DND-41 (cell line): ENCODE measurements at regions not wholly inside any gene's neighbourhood (a gene's known extent, or its start where the extent isn't known, plus 50 kb on each side); places are given as distances from the start of the nearest gene placed in this dataset.

Source experiments
- ATAC-seq: fragments of 200-7000 bp; cut with Tn5 transposase; 3 replicates; pipeline ENCODE4 v1.9.1; 2021; ENCODE audit warnings: low read depth; ENCODE audit not compliant: insufficient read depth
- DNase-seq: peaks from one replicate; pipeline ENCODE4 v3.0.0-alpha.2; 2020
- H2AFZ ChIP-seq: 2 replicates; pipeline ENCODE4 v1.6.0; 2012; ENCODE audit warnings: low read depth, low read length
- H3K27ac ChIP-seq: 2 replicates; pipeline ENCODE4 v1.5.1; 2012; ENCODE audit warnings: low read length, inconsistent platforms
- H3K27me3 ChIP-seq: fragments of 200-600 bp; sonication (generic); 2 replicates; pipeline ENCODE4 v1.6.0; 2012; ENCODE audit warnings: low read length, mild to moderate bottlenecking, inconsistent platforms; ENCODE audit not compliant: insufficient read depth, poor library complexity
- H3K36me3 ChIP-seq: 2 replicates; pipeline ENCODE4 v1.5.1; 2012; ENCODE audit warnings: low read length, inconsistent platforms; ENCODE audit not compliant: insufficient read depth
- H3K4me1 ChIP-seq: 2 replicates; pipeline ENCODE4 v1.5.1; 2012; ENCODE audit warnings: mild to moderate bottlenecking, low read length; ENCODE audit not compliant: insufficient read depth
- H3K4me2 ChIP-seq: 2 replicates; pipeline ENCODE4 v1.6.0; 2012; ENCODE audit warnings: mild to moderate bottlenecking, moderate library complexity, low read length, inconsistent platforms; ENCODE audit not compliant: insufficient read depth
- H3K4me3 ChIP-seq, 2 experiments: fragments of 200-600 bp in 1 of 2; shearing (Covaris generic) in 1 of 2; 2 replicates each; pipeline ENCODE4 v1.5.1; 2012 to 2016; ENCODE audit warnings: inconsistent platforms in 2 of 2, low read length in 2 of 2, mild to moderate bottlenecking in 2 of 2, low read depth in 1 of 2, moderate library complexity in 1 of 2
- H3K79me2 ChIP-seq: 2 replicates; pipeline ENCODE4 v1.6.0; 2012; ENCODE audit warnings: low read length, inconsistent platforms; ENCODE audit not compliant: insufficient read depth
- H3K9ac ChIP-seq: 2 replicates; pipeline ENCODE4 v1.6.0; 2012; ENCODE audit warnings: low read depth, mild to moderate bottlenecking, inconsistent platforms, low read length, moderate library complexity
- H3K9me3 ChIP-seq: 2 replicates; pipeline ENCODE4 v1.5.1; 2012; ENCODE audit warnings: low read length, moderate library complexity, mild to moderate bottlenecking, inconsistent platforms; ENCODE audit not compliant: insufficient read depth, severe bottlenecking
- H4K20me1 ChIP-seq: 2 replicates; pipeline ENCODE4 v1.6.0; 2012; ENCODE audit warnings: low read length; ENCODE audit not compliant: insufficient read depth
- EZH2 ChIP-seq: IDR thresholded peaks from 3 replicates; pipeline ENCODE4 v1.6.1; 2012; ENCODE audit warnings: borderline replicate concordance, low read depth, mild to moderate bottlenecking, moderate library complexity, low read length, inconsistent platforms; ENCODE audit not compliant: severe bottlenecking
- TF ChIP-seq, protein P1 (sequence below): IDR thresholded peaks from 2 replicates; pipeline ENCODE4 v1.5.1; 2012; ENCODE audit warnings: borderline replicate concordance, low read length, moderate library complexity, mild to moderate bottlenecking; ENCODE audit not compliant: poor library complexity, severe bottlenecking; ENCODE audit errors: extremely low read depth

DNA sequence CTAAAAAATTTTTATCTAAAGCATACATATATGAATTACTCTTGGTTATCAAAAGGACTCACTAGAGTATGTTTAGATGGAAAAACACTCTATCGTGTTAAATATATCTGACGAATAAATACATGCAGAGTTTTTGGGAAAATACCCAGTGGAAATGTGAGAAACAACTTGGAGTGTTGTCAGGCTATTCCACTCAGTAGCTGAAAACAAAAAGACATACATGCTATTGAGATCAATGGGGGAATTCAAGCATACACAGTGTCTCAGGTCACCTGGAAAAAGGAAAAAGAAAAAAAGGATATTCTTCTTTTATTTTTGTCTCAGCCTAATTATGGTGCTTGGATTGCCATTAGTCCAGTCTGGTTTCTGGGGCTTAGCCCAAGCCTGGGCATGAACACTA is 247.0 kb upstream of the LYPLAL1 start:
- no peak overlapping the region for H3K4me2 ChIP-seq
- no peaks in the 10 kb centered on the region for H3K4me1 ChIP-seq
- H3K9me3 ChIP-seq: no peaks in the 10 kb centered on the region
- no peaks in the 10 kb centered on the region for H3K27me3 ChIP-seq
- H2AFZ ChIP-seq: no peak overlapping the region
- no peak overlapping the region for H3K27ac ChIP-seq
- H3K9ac ChIP-seq: no peak overlapping the region
- H3K36me3 ChIP-seq: no peaks in the 10 kb centered on the region
- TF ChIP-seq EZH2: no peak
- TF ChIP-seq, protein P1, sequence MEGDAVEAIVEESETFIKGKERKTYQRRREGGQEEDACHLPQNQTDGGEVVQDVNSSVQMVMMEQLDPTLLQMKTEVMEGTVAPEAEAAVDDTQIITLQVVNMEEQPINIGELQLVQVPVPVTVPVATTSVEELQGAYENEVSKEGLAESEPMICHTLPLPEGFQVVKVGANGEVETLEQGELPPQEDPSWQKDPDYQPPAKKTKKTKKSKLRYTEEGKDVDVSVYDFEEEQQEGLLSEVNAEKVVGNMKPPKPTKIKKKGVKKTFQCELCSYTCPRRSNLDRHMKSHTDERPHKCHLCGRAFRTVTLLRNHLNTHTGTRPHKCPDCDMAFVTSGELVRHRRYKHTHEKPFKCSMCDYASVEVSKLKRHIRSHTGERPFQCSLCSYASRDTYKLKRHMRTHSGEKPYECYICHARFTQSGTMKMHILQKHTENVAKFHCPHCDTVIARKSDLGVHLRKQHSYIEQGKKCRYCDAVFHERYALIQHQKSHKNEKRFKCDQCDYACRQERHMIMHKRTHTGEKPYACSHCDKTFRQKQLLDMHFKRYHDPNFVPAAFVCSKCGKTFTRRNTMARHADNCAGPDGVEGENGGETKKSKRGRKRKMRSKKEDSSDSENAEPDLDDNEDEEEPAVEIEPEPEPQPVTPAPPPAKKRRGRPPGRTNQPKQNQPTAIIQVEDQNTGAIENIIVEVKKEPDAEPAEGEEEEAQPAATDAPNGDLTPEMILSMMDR: no peak
- no peak overlapping the region for H3K4me3 ChIP-seq
- H4K20me1 ChIP-seq: no peaks in the 10 kb centered on the region
- DNase-seq (no peak), ATAC-seq (no peak)
- no peaks in the 10 kb centered on the region for H3K79me2 ChIP-seq

DNA sequence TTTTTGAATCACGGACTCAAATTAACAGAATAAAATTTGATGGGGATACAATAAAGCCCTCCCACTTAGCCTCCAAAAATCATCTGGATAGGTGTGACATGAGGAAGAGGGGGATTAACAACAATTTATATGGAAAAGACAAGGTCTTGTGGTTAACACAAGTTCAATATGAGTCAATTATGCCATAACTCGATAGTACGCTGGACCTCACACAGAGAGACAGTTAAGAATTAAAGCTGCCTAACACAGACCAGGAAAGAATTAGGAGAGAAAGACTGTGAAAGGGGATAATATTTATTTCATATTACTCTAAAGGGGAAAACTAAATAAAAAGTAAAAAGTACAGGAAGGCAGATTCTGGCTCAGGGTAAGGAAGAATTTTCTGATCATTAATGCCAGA is 243.7 kb upstream of the LYPLAL1 start:
- Histone ChIP-seq H4K20me1 (no peaks in the 10 kb centered on the region), H3K79me2 (no peaks in the 10 kb centered on the region), H3K36me3 (no peaks in the 10 kb centered on the region), H2AFZ (no peak overlapping the region), H3K4me1 (no peaks in the 10 kb centered on the region), H3K4me3 (no peak overlapping the region), H3K4me2 (no peak overlapping the region), H3K27ac (no peak overlapping the region), H3K27me3 (no peaks in the 10 kb centered on the region), H3K9ac (no peak overlapping the region), H3K9me3 (no peaks in the 10 kb centered on the region)
- TF ChIP-seq, protein P1: no peak
- no peak for TF ChIP-seq EZH2
- DNase-seq: no peak
- ATAC-seq: no peak

DNA sequence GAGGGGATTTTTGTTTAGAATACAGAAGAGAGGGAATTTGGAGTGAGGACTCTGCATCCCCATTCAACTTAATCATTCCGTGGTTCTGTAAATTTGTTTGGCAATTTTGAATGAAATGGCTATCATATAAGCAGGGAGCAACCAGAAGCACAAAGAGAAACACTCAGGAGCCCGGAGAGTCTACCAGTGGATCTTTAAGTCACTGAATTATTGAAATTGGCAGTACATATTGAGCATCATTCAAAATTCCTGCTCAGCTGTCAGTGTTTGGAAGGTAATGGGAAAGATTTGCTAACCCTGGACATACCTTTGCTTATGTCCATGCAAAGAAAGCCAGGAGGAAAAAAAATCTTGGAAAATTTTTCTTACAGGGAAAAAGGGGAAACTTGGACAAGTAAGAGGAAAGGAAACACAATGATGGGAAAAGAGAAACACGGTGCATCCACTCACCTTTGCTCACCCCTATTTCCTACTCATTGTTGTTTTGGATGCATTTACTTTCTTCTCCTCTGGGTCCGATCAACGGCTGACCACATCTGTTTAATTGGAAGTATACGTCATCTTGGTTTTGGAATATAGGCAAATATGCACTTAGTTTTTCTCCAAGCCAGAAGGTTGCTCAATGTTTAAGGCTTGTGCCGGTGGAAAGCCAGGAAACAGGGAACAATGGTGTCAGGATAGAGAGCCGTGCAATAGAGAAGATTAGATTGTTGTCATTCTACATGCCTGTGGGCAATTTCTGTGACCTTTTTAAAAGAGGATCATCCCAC is 243.0 kb upstream of the LYPLAL1 start:
- H3K4me3 ChIP-seq: no peak overlapping the region
- no peaks in the 10 kb centered on the region for H3K79me2 ChIP-seq
- no peak overlapping the region for H3K9ac ChIP-seq
- no peak overlapping the region for H3K27ac ChIP-seq
- no peaks in the 10 kb centered on the region for H3K27me3 ChIP-seq
- H3K4me1 ChIP-seq: no peaks in the 10 kb centered on the region
- no peak overlapping the region for H2AFZ ChIP-seq
- no peaks in the 10 kb centered on the region for H4K20me1 ChIP-seq
- H3K36me3 ChIP-seq: no peaks in the 10 kb centered on the region
- no peaks in the 10 kb centered on the region for H3K9me3 ChIP-seq
- no peak for DNase-seq
- ATAC-seq: no peak
- TF ChIP-seq EZH2: no peak
- TF ChIP-seq, protein P1: no peak
- H3K4me2 ChIP-seq: no peak overlapping the region
